Panc1 (cell line): ENCODE measurements at regions not wholly inside any gene's neighbourhood (a gene's known extent, or its start where the extent isn't known, plus 50 kb on each side); places are given as distances from the start of the nearest gene placed in this dataset.

Source experiments
- ATAC-seq: fragments of 200-7000 bp; cut with Tn5 transposase; 2 replicates; pipeline ENCODE4 v1.9.1; 2020; ENCODE audit warnings: mild to moderate bottlenecking, moderate library complexity
- BruUV-seq: library from RNA; stranded (reverse); fragments of 400-500 nt; replicated peaks from 2 replicates; lab custom pipeline; 2021; lab: Mats Ljungman, UMichigan
- CTCF ChIA-PET: fragments of 300-600 bp; sonication (Branson Sonifier 250); formaldehyde crosslinking; loops from one replicate; lab custom pipeline; 2022; ENCODE audit warnings: antibody characterized with exemption; lab: Charles Lee
- POLR2A ChIA-PET: fragments of 300-600 bp; sonication (Branson Sonifier 250); formaldehyde crosslinking; loops from one replicate; lab custom pipeline; 2022; ENCODE audit warnings: antibody characterized with exemption; lab: Charles Lee
- DNase-seq: peaks from one replicate; pipeline ENCODE4 v3.0.0-alpha.2; 2010; ENCODE audit warnings: low read depth, low spot score
- H3K27ac ChIP-seq: 2 replicates; pipeline ENCODE4 v1.5.1; 2011; ENCODE audit warnings: mild to moderate bottlenecking, low read length, inconsistent platforms
- H3K27me3 ChIP-seq: fragments of 200-500 bp; sonication (Bioruptor generic); 2 replicates; pipeline ENCODE4 v1.6.0; 2014; ENCODE audit warnings: low read length, inconsistent platforms; ENCODE audit not compliant: control insufficient read depth, insufficient read depth
- H3K36me3 ChIP-seq: fragments of 200-500 bp; sonication (Bioruptor generic); 2 replicates; pipeline ENCODE4 v1.5.1; 2014; ENCODE audit warnings: inconsistent platforms, mild to moderate bottlenecking, low read length, moderate library complexity; ENCODE audit not compliant: control insufficient read depth, insufficient read depth
- H3K4me1 ChIP-seq: 2 replicates; pipeline ENCODE4 v1.5.1; 2011; ENCODE audit warnings: inconsistent platforms, mild to moderate bottlenecking, low read length, moderate library complexity; ENCODE audit not compliant: control insufficient read depth, insufficient read depth
- H3K4me3 ChIP-seq, 2 experiments: 2 replicates each; pipeline ENCODE4 v1.5.1; 2011 to 2012; ENCODE audit warnings: low read depth in 2 of 2, low read length in 2 of 2, mild to moderate bottlenecking in 2 of 2, inconsistent platforms in 1 of 2, moderate library complexity in 1 of 2
- H3K9me3 ChIP-seq: fragments of 200-500 bp; sonication (Bioruptor generic); 2 replicates; pipeline ENCODE4 v1.5.1; 2014; ENCODE audit warnings: low read depth, mild to moderate bottlenecking, inconsistent platforms, low read length, moderate library complexity; ENCODE audit not compliant: control insufficient read depth, insufficient read depth
- CTCF ChIP-seq: fragments of 450-650 bp; IDR thresholded peaks from 2 replicates; pipeline ENCODE4 v1.5.1; 2017; ENCODE audit warnings: mild to moderate bottlenecking
- POLR2AphosphoS5 ChIP-seq: IDR thresholded peaks from 2 replicates; pipeline ENCODE4 v1.6.1; 2012; ENCODE audit warnings: mild to moderate bottlenecking, low read depth, low read length, moderate library complexity
- SIN3A ChIP-seq: IDR thresholded peaks from 2 replicates; pipeline ENCODE4 v1.6.1; 2012; ENCODE audit warnings: low read depth, mild to moderate bottlenecking, low read length, moderate library complexity, borderline replicate concordance; ENCODE audit not compliant: insufficient read depth
- TCF7L2 ChIP-seq: IDR thresholded peaks from 2 replicates; pipeline ENCODE4 v1.6.1; 2011; ENCODE audit warnings: mild to moderate bottlenecking, low read depth, low read length, inconsistent platforms
- in situ Hi-C: cut with HindIII; loops from 2 replicates; pipeline ENCODE4 v1.10.0; 2016; ENCODE audit warnings: low sequenced_read_pairs, low pct_unique_long_range_greater_than_20kb
- intact Hi-C: fragments of 100-400 bp; cut with micrococcal nuclease; formaldehyde crosslinking; loops from one replicate; pipeline ENCODE4 v1.10.0; 2022; ENCODE audit not compliant: unreplicated experiment
- TF ChIP-seq, protein P1 (sequence below), 2 experiments: IDR thresholded peaks; 2 replicates each; pipeline ENCODE4 v1.6.1; 2011 to 2012; ENCODE audit warnings: low read depth in 2 of 2, control low read depth in 1 of 2, low read length in 1 of 2, mild to moderate bottlenecking in 1 of 2, moderate library complexity in 1 of 2; ENCODE audit not compliant: insufficient read depth in 1 of 2

DNA sequence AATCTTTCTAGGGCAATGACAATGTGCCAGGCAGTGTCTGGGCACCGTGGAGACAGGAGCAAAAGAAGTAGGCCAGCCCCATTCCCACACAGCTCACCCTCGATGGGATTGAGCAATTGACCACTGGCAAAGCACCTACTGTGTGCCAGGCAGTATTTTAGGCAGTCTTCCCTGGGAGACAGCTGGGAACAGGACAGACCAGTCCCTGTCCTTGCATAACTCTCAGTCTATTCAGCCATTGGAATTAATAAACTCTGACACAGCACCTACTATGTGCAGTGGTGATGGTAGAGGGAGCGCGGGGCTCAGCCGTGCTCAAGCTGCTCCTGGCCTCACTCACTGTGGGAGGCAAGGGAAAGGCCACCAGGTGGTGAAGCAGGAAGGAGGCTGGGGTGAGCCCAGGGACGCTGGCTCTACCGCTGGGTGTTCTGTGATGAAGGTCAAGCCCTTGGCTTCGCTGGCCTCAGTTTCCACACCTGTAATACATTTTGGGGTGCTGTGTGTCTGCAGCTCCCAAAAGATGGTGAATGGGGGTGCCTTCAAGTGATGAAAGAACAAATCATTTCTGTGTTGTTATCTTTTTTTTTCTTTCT is 122.3 kb upstream of the PMEPA1 start:
- Histone ChIP-seq H3K27me3 (no peaks in the 10 kb centered on the region), H3K27ac (no peak overlapping the region), H3K36me3 (no peaks in the 10 kb centered on the region), H3K9me3 (no peaks in the 10 kb centered on the region), H3K4me3 (no peak overlapping the region), H3K4me1 (no peaks in the 10 kb centered on the region)
- ATAC-seq (no peak), DNase-seq (no peak)
- in situ Hi-C loops (no loop called here), intact Hi-C loops (no loop called here)
- no TSS peak for BruUV-seq
- CTCF ChIA-PET, result interaction anchor here (0.7 kb wide), 1 partner anchor 8 kb away, joined by 10 read pairs; no protein-coding TSS in a partner anchor
- POLR2A ChIA-PET, result interaction anchor here (0.6 kb wide), 1 partner anchor 175 kb away, joined by 3 read pairs; no protein-coding TSS in a partner anchor
- TF ChIP-seq CTCF, result no peak
- TF ChIP-seq SIN3A, result no peak

DNA sequence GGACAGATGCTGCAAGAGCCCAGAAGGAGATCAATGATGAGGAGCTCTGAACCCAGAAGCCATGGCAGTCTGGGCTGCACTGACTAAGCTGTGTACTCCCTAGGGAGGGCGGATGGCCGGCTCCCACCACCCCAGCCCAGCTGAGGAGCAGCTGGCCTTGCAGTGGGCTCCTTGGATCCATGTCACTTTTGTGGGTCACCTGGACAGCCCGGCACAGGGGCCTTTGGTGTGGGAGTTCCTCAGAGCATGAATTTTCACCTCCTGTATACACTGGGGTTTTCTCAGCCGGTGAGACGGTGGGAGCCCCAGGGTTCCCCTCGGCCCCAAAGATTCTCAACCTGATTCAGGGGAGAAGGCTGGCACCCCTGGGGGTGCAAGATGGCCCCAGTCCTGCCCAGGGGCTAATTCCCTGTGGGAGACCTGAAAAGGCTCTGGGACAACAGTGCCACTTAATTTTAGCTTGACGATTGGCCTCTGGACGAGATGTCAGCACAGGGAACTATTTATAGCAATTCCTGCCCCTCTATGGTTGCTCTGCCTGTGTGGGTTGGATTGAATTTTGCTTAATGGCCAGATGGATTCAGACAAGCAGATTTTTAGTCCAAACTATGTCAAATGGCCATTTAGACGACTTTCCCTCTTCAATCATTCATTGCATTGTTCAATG is 121.6 kb upstream of the PMEPA1 start:
- DNase-seq, result no peak
- no TSS peak for BruUV-seq
- Histone ChIP-seq H3K4me3 (no peak overlapping the region), H3K36me3 (no peaks in the 10 kb centered on the region), H3K27ac (no peak overlapping the region), H3K9me3 (no peaks in the 10 kb centered on the region), H3K4me1 (no peaks in the 10 kb centered on the region), H3K27me3 (no peaks in the 10 kb centered on the region)
- POLR2A ChIA-PET, result interaction anchor here (0.6 kb wide), 1 partner anchor 175 kb away, joined by 3 read pairs; no protein-coding TSS in a partner anchor
- intact Hi-C loops, result no loop called here
- CTCF ChIA-PET, result no interaction called here
- TF ChIP-seq CTCF, result no peak
- no peak for TF ChIP-seq SIN3A
- TF ChIP-seq, protein P1, sequence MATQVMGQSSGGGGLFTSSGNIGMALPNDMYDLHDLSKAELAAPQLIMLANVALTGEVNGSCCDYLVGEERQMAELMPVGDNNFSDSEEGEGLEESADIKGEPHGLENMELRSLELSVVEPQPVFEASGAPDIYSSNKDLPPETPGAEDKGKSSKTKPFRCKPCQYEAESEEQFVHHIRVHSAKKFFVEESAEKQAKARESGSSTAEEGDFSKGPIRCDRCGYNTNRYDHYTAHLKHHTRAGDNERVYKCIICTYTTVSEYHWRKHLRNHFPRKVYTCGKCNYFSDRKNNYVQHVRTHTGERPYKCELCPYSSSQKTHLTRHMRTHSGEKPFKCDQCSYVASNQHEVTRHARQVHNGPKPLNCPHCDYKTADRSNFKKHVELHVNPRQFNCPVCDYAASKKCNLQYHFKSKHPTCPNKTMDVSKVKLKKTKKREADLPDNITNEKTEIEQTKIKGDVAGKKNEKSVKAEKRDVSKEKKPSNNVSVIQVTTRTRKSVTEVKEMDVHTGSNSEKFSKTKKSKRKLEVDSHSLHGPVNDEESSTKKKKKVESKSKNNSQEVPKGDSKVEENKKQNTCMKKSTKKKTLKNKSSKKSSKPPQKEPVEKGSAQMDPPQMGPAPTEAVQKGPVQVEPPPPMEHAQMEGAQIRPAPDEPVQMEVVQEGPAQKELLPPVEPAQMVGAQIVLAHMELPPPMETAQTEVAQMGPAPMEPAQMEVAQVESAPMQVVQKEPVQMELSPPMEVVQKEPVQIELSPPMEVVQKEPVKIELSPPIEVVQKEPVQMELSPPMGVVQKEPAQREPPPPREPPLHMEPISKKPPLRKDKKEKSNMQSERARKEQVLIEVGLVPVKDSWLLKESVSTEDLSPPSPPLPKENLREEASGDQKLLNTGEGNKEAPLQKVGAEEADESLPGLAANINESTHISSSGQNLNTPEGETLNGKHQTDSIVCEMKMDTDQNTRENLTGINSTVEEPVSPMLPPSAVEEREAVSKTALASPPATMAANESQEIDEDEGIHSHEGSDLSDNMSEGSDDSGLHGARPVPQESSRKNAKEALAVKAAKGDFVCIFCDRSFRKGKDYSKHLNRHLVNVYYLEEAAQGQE (IDR thresholded peaks at IDR 0.05; ENCODE audit: insufficient read depth in 1 of 2, low read depth in 2 of 2, low read length in 1 of 2), result no peak
- no peak for TF ChIP-seq TCF7L2
- TF ChIP-seq POLR2AphosphoS5, result no peak
- in situ Hi-C loops, result no loop called here
- no peak for ATAC-seq
